Activated CD4-positive, alpha-beta T cell treated with anti-CD3 and anti-CD28 coated beads for 4 hours (primary cell): ENCODE measurements at regions not wholly inside any gene's neighbourhood (a gene's known extent, or its start where the extent isn't known, plus 50 kb on each side); places are given as distances from the start of the nearest gene placed in this dataset.
"Not testable (repeated sequence)": the region's sequence is repeated elsewhere in the genome, so short reads cannot be mapped to it uniquely, and the experiment has no call there.

ENCODE experiments used
- DNase-seq, 2 donors: peaks; one replicate each; pipeline ENCODE4 v3.0.0-alpha.2; 2020

- DNase-seq = no peak
These were observed 111.7 kb upstream of the CYRIA start for GRCh38 chr2:16777123-16777870.

DNA sequence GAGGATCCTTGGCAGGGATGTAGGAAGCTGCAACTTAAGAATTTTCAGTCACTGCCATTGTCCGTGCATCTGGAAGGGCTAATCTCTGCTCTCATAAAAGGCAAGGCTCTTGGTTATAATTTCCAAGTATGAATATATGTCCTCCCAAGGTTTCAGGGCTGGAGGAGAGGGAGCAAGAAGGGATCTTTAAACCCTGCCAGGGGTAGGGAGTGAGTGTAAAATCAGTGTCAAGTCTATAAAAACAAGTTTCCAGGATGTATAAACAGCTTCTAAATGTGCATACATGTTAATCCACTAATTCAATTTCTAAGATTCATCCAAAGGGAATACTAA is 110.2 kb upstream of the CYRIA start:
- DNase-seq = no peak

- no peak for DNase-seq
These were observed 109.6 kb upstream of the CYRIA start for GRCh38 chr2:16774980-16775898.

- DNase-seq = no peak
These were observed 108.5 kb upstream of the CYRIA start for GRCh38 chr2:16774091-16774490.

- DNase-seq = no peak
These were observed 107.6 kb upstream of the CYRIA start for GRCh38 chr2:16773080-16773713.

DNA sequence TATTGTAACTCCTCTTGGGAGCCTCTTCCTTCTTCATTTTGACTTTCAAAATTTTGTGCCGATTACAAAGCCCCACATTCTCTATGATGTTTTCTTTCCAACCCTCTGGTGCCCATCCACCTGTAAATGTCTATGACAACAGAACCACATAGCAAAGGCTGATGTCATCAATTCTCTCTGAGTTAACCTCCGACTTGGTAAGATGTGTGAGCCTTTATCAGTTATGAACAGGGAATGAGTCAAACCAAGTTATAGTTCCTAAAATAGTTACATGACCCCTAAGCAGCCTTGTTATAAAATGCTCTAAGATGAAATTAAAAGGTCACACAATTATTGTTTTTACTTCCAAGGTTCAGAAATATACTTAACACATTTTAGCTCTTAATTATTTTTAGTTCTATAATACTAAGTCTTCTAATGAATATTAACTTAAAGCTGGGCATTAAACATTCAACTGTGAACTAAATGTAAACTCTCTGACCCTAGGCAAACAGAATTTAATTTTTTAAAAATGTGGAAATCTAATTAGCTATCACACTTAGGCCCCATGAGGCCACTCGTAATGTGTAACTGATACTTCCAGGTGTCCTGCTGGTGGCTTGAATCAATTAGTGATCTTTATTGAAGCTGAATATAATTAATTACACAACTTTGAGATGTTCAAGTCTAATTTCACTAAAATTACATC is 102.3 kb upstream of the CYRIA start:
- DNase-seq = no peak

GRCh38 chr2:16765356-16765755 is 99.7 kb upstream of the CYRIA start:
- no peak for DNase-seq

DNA sequence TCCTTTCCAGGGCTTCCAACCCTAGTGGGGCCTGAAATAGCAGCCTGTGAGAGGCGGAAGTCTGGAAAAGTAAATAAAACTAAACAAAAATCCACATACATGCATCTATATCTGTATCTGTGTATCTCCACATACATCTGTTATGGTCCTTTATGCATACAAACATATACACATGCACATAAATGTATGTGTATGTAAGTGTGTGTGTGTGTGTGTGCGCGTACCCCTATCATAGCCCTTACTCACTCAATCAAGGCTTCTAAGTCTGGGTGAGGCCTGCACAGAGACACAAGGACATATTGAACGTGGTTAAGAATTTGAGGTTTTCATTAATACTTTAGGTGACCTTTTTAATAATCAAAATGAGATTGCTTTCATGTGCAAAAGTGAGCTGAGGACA is 98.9 kb upstream of the CYRIA start:
- DNase-seq = no peak

GRCh38 chr2:16763493-16763899 is 97.9 kb upstream of the CYRIA start:
- no peak for DNase-seq

DNA sequence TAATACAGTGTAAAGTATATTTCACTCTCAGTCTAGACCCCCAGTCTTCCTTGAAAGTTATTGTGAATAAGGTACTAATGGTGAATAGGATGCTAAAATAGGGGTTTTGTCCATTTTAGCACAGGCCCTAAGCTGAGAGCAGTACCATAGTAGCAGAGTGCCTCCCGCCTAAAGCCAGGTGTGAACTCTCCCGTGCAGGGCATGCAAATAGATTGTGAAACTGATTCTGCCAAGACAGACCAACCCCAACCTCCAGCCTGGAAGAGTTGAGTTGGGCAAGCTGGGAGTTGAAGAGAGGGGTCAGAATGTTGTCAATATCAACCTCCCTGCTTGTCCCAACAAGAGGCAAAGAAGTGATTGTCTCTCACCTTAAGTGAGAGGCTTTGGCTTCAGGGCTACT is 97.4 kb upstream of the CYRIA start:
- DNase-seq = no peak

GRCh38 chr2:16760426-16760825 is 94.8 kb upstream of the CYRIA start:
- no peak for DNase-seq

GRCh38 chr2:16756831-16757644 is 91.4 kb upstream of the CYRIA start:
- peak; percentile 26 to 35 for DNase-seq

DNA sequence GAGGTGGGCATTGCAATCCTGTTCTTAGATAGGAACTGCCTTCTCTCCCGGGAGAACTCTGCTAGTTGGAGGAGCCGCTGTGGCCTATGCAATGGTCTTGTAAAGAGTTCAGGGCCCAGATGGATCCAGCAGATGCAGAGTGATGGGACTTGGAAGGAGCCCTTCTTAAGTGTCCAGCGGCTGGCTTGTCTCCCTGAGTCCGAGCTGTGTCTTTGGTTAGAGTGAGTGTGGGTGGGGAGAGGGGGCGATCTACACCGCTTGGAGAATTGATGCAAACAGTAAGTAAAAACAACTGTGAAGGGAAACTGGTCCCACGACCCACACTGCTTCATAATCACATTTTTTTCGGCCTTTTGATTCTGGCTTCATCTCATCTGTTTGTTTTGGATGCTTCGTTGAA is 89.8 kb upstream of the CYRIA start:
- no peak for DNase-seq

DNA sequence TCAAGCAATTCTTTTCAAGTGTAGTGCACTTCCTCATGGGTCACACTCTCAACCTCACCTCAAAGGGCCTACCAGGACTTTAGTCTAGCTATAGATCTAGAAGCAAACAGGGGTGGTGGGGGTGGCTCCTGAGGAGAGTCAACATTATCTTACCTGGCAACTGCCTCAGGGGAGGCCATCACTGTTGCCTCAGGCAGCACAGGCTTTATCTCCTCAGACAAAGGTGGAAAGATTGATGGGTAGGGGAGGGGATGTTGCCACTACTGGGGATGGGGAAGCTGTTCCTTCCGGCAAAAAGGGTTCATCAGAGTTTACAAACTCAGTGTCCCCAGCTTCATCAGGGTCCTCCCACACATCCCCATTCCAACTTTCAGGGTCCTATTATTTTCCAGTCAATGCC is 87.4 kb upstream of the CYRIA start:
- DNase-seq = not testable (repeated sequence)

GRCh38 chr2:16750925-16751214 is 85.2 kb upstream of the CYRIA start:
- not testable (repeated sequence) for DNase-seq

DNA sequence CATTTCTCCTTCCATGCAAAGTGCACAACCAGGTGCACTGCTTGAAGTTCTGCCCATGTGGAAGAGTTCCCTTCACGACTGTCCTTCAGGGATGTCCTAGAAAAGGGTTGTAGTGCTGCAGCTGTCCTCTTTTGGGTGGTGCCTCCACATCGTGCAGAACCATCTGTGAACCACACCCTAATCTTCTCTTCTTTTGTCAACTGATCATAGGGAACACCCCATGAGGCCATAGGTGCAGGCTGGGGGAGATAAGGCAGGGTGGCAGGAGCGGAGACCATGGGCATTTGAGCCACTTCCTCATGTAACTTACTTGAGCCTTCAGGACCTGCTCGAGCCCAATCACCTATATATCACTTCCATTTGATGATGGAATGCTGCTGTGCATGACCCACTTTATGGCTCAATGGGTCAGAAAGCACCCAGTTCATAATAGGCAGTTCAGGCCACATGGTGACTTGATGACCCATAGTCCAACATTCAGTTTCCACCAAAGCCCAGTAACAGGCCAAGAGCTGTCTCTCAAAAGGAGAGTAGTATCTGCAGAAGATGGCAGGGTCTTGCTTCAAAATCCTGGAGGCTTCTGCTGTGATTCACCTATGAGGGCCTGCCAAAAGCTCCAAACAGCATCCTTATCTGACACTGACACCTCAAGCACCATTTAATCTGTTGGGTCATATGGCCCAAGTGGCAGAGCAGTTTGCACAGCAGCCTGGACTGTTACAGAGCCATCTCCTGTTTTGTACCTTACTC is 84.7 kb upstream of the CYRIA start:
- DNase-seq = no peak

DNA sequence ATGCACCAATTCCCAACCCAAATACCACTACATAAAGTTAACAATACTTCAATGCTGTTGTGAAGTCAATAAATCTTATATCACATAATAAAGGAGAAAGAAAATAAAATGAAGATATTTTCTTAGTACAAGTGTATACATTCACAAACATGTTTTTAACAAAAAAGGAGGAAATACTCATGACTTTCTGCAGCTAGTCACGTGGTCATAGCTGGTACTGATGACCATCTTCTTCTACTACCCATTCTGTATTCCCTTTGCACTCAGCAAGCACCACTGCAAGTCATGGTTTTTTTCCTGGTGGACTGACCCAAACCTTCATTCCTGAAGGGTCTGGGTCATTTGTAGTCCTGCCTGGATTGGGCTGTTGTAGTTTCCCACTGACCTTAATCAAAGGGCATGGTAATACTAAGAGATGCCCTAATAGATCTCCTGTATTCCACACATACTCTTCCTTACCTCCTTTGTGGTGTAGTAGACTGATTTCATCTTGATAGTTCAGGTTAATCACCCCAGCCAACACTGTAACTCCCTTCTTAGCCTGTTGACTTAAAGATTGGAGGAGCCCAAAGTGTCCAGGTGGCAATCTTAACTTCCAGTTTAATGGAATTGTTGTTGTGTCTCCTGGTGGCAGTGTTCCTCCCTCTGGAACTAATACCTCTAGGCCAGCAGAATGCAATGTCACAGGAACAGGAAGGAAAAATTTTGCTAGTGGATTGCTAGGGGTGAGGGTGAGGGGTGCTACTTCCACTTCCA is 83.1 kb upstream of the CYRIA start:
- not testable (repeated sequence) for DNase-seq

- no peak for DNase-seq
These were observed 82.1 kb upstream of the CYRIA start for GRCh38 chr2:16747689-16748088.

- no peak for DNase-seq
These were observed 81.6 kb upstream of the CYRIA start for GRCh38 chr2:16747257-16747656.

DNA sequence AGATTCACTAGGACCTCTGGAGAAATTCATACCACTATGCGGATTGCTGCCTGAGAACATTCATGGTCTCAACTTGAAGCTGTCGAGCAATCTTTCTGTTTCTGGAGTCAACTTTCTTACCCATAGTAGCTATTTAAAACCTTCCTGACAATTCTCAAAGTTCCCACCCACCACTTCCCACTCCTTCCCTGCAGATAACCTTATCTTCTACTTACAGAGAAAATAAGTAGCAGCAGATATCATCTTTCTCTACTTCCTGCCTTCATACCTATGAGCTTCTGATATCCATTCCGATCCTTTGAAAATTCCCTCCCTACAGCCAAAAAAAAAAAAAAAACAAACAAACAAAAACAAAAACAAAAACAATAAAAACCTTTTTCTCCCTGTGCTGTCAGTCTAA is 81.2 kb upstream of the CYRIA start:
- DNase-seq = no peak

DNA sequence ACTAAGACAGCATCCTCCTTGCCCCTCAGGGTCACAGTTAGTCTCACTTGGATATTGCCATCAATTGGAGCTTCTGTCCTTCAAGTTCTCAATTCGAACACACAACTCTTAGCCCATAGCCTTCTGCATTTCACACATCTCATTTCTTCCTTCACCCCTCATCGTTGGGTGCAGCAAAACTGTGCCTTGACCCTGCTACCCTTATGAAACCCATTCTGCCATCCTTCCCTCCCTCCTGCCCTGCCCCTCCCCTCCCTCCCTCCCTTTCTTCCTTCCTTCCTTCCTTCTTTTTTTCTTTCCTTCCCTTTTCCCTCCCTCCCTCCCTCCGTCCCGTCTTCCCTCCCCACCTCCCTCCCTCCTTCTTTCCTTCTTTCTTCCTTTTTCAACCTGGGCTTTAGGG is 80.7 kb upstream of the CYRIA start:
- no peak for DNase-seq
